Activated CD8-positive, alpha-beta memory T cell treated with anti-CD3 and anti-CD28 coated beads, Interleukin-2, amount 50 U/mL, for 24 hours (primary cell): ENCODE measurements at regions not wholly inside any gene's neighbourhood (a gene's known extent, or its start where the extent isn't known, plus 50 kb on each side); places are given as distances from the start of the nearest gene placed in this dataset.

ENCODE experiments used
- DNase-seq: peaks from one replicate; pipeline ENCODE4 v3.0.0-alpha.2; 2020; ENCODE audit errors: extremely low read depth

DNA sequence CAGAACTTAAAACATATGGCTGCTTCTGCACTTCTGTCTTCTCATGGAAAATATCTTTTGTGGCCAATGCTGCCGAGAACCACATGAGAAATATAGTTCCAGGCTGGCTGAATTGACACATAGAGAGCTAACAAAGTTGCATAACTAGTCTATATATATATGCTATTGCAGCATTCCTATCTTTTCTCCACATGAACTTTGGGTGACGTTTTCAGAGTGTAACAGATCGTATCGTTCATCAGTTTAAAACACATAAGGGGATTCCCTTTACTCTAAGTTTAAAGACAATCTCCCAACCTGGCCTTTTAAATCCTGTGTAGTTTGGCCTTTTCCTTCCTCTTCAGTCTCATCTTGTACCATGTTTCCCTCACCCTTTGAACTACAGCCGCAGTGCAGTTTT, 394.2 kb upstream of the CBLB start:
- no peak for DNase-seq

DNA sequence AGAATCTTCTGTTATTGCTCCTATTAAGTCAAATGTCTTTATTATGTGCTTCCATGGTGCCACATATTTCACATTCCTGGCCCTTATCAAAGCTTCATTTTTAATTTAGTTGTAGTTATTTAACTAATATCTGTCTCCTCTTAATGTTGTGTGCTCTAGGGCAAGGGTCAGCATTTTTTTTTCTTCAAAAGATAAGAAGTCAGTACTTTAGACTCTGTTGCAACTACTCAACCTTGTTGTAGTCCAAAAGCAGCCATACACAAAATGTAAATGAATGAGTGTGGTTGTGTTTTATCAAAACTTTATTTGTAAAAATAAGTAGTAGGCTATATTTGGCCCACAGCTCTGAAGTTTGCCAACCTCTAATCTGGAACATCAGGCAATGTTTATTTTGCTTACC, 394.7 kb upstream of the CBLB start:
- no peak for DNase-seq

GRCh38 chr3:106265704-106266103, 396.9 kb upstream of the CBLB start:
- DNase-seq, result no peak

DNA sequence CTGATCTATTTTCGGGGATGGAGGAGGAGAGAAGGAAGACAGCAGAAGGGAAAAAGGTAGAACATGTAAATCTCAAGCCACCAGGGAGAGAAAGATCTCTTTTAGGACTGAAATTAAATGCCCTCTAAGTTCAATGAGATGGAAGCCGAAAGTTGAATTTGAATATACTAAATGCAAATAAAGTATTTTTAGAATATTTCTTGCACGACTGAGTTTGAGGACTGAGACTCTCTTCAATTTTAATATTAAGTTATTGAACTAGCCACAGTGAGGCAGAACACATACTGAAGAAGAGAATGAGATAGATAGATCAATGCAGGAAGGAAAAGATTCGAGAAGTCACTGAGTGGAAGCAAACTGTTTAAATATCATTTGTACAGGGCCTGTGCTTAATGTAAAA, 399.9 kb upstream of the CBLB start:
- no peak for DNase-seq

DNA sequence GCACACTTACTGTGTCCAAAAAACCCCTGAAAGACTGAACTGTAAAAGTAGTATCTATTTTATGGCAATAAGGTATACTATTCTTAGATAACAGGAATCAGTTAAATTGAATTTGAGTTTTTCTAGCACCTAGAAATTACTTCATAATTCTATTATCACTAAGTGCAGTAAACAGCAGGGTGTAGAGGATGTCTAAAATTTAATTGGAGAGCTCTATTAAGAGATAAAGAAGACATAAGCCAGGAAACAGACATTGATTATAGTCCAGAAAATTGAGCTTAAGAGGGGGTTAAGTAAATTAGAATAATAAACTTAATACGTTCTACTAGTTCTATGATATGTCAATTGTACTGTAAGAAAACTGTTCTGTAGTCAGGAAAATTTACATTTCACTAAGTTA, 403.5 kb upstream of the CBLB start:
- no peak for DNase-seq

DNA sequence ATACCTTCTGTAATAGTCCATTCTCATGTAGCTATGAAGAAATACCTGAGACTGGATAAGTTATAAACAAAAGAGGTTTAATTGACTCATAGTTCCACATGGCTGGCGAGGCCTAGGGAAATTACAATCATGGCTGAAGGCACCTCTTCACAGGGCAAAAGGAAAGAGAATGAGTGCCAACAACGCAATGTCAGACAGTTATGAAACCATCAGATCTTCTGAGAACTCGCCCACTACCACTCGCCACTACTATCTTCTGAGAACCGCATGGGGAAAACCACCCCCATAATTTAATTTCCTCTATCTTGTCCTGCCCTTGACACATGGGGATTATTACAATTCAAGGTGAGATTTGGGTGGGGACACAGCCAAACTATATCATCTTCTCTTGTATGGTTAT, 406.8 kb upstream of the CBLB start:
- DNase-seq, result no peak

- DNase-seq, result no peak
Observed at GRCh38 chr3:106276151-106276550, 407.3 kb upstream of the CBLB start.

DNA sequence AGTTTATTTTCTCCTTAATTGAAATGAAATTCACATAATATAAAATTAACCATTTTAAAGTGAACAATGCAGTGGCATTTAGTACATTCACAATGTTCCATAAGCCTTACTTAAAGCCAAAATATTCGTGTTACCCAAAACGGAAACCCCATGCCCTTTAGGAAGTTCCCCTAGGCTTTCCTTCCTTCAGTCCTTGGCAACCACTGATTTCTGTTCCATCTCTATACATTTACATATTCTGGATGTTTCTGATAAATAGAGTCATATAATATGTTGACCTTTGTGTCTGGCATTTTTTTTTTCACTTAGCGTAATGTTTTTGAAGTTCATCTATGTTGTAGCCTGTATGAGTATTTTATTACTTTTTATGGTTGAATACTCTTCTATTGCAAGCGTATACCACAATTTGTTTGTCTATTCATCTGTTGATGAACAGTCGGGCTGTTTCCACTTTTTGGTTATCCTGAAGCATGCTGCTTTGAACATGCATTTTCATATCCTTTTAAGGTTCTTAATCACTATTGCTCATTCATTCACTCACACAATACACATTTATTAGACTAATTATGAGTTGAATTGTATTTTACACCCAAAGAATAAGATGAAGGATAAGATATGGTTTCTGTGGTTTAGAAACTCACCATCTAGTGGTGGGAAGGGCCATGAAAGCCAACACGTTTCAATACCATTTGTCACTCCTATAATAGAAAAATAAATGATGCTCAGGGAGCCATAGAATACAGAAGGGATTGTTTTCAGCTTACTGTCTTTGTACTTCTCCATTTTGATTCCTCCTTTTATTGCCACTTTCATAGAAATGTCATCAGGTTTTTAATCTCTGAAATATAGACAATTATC, 408.2 kb upstream of the CBLB start:
- no peak for DNase-seq

- DNase-seq, result no peak
Observed at GRCh38 chr3:106277731-106278130, 408.9 kb upstream of the CBLB start.

DNA sequence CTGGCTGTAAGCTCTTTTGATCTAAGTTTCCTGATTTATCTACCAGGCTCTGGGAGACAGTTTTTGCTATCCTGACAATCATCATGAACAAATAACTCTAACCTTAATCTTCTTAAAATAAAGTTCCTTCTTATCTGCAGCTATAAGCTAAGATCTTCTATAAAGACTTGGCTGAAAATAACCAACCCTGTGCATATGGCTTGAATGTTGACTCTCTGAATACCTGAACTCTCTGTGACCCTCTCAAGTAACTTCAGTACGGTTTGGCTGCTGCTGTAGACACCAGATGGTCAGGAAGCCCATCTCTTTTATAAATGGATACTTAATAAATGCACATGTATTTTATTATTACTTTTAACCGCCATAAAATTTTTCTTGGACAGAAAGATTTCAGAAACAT, 412.4 kb upstream of the CBLB start:
- DNase-seq, result no peak

GRCh38 chr3:106282943-106283342, 414.1 kb upstream of the CBLB start:
- no peak for DNase-seq

- no peak for DNase-seq
Observed at GRCh38 chr3:106288781-106289180, 420.0 kb upstream of the CBLB start.

GRCh38 chr3:106290304-106290997, 421.6 kb upstream of the CBLB start:
- DNase-seq, result no peak

- no peak for DNase-seq
Observed at GRCh38 chr3:106293161-106293560, 424.3 kb upstream of the CBLB start.

DNA sequence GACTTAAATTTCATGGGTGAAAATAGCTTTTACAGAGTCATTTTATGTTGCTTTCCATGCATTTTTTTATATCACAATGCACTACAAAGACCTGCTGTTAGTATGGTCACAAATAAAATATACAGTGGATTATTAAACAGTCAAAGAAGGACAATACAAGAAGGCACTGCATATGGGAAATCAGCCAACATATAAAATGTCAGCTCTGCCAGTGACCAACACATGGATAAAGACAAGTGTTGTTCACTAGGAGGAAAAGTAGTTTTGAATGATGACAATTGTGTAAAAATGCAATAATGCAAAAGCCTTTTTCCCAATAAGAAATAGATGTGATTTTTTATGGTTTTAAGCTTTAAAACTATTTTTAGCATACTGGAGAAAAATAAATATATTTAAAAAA, 425.3 kb upstream of the CBLB start:
- no peak for DNase-seq

- DNase-seq, result no peak
Observed at GRCh38 chr3:106296062-106296461, 427.2 kb upstream of the CBLB start.

- no peak for DNase-seq
Observed at GRCh38 chr3:106299300-106300098, 430.7 kb upstream of the CBLB start.

DNA sequence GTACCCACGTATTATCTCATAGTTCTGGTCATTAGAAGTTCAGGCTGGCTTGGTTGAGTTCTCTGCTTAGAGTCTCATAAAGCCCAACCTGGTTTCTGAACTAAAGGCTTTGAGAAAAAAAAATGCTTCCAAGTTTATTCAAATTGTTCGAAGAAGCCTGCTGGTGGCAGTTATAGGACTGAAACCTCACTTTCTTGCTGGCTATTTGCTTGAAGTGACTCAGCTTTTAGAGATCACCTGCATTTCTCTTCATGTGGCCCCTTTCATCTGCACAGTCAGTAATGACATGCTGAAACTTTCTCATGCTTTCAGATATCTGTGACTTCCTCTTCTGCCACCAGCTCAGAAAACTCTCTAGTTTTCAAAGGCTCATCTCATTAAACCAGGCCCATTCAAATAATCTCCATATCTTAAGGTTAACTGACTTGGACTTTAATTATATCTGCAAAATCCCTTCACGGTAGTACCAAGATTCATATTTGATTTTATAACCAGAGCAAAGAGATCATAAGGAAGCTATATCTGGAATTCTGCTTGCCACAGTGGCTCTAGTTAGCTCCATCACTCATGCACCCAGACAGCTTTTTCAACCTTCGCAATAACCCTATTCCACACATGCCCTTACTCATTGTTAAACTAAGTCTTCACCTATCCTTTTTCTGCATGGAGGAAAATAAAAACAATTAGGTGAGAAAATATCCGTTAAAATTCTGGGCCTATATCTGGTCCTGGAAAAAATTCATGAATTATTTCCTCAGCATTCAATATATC, 433.8 kb upstream of the CBLB start:
- no peak for DNase-seq

- no peak for DNase-seq
Observed at GRCh38 chr3:106303766-106304165, 435.0 kb upstream of the CBLB start.

- DNase-seq, result no peak
Observed at GRCh38 chr3:106305127-106305526, 436.3 kb upstream of the CBLB start.

- DNase-seq, result no peak
Observed at GRCh38 chr3:106305882-106306435, 437.1 kb upstream of the CBLB start.
